AG10803 (cell line): ENCODE measurements at regions not wholly inside any gene's neighbourhood (a gene's known extent, or its start where the extent isn't known, plus 50 kb on each side); places are given as distances from the start of the nearest gene placed in this dataset.

Experiments used
- DNase-seq: peaks from one replicate; pipeline ENCODE4 v3.0.0; 2010; ENCODE audit warnings: low read depth
- H3K4me3 ChIP-seq: 2 replicates; pipeline ENCODE4 v1.5.1; 2011; ENCODE audit warnings: mild to moderate bottlenecking, low read length, control low read depth
- CTCF ChIP-seq: conservative IDR thresholded peaks from 2 replicates; pipeline ENCODE4 v1.5.1; 2011; ENCODE audit warnings: mild to moderate bottlenecking, low read length, control low read depth, inconsistent platforms

GRCh38 chr11:8340296-8340695 is 76.6 kb upstream of the LMO1 start:
- H3K4me3 ChIP-seq: no peak overlapping the region
- TF ChIP-seq CTCF: no peak
- no peak for DNase-seq

GRCh38 chr11:8339592-8340022 is 75.9 kb upstream of the LMO1 start:
- H3K4me3 ChIP-seq: no peak overlapping the region
- no peak for DNase-seq
- no peak for TF ChIP-seq CTCF

- DNase-seq: peak; percentile 17
- peak; percentile 59 for TF ChIP-seq CTCF
- no peak overlapping the region for H3K4me3 ChIP-seq
Observed at GRCh38 chr11:8338138-8338537, 74.5 kb upstream of the LMO1 start.

GRCh38 chr11:8337130-8337795 is 73.6 kb upstream of the LMO1 start:
- H3K4me3 ChIP-seq: no peak overlapping the region
- no peak for DNase-seq
- no peak for TF ChIP-seq CTCF

- no peak for TF ChIP-seq CTCF
- no peak for DNase-seq
- no peak overlapping the region for H3K4me3 ChIP-seq
Observed at GRCh38 chr11:8336356-8337129, 72.9 kb upstream of the LMO1 start.

- DNase-seq: peak; percentile 7
- TF ChIP-seq CTCF: no peak
- H3K4me3 ChIP-seq: no peak overlapping the region
Observed at GRCh38 chr11:8335683-8336082, 72.0 kb upstream of the LMO1 start.

- no peak for DNase-seq
- no peak overlapping the region for H3K4me3 ChIP-seq
- TF ChIP-seq CTCF: no peak
Observed at GRCh38 chr11:8335186-8335585, 71.5 kb upstream of the LMO1 start.
